ENCODE measurements at regions not wholly inside any gene's neighbourhood (a gene's known extent, or its start where the extent isn't known, plus 50 kb on each side); places are given as distances from the start of the nearest gene placed in this dataset.
"Not testable (repeated sequence)": the region's sequence is repeated elsewhere in the genome, so short reads cannot be mapped to it uniquely, and the experiment has no call there.

- no peak for DNase-seq
These were observed 100.6 kb upstream of the ELMO1 start for GRCh38 chr7:37549076-37549931.

- DNase-seq = no peak
These were observed 101.8 kb upstream of the ELMO1 start for GRCh38 chr7:37550426-37550825.

GRCh38 chr7:37550872-37551271, 102.2 kb upstream of the ELMO1 start:
- no peak for DNase-seq

- DNase-seq = no peak
These were observed 103.4 kb upstream of the ELMO1 start for GRCh38 chr7:37552030-37552429.

- DNase-seq = not testable (repeated sequence)
These were observed 103.8 kb upstream of the ELMO1 start for GRCh38 chr7:37552439-37552838.

GRCh38 chr7:37555528-37555927, 106.9 kb upstream of the ELMO1 start:
- DNase-seq = no peak

- DNase-seq = no peak
These were observed 109.0 kb upstream of the ELMO1 start for GRCh38 chr7:37557571-37558209.

GRCh38 chr7:37558320-37559096, 109.8 kb upstream of the ELMO1 start:
- DNase-seq = no peak

- DNase-seq = no peak
These were observed 113.4 kb upstream of the GPR141 start for GRCh38 chr7:37570145-37570544.

GRCh38 chr7:37571806-37572205, 111.8 kb upstream of the GPR141 start:
- DNase-seq = no peak

- DNase-seq = no peak
These were observed 106.2 kb upstream of the GPR141 start for GRCh38 chr7:37577412-37577811.

- DNase-seq = no peak
These were observed 105.7 kb upstream of the GPR141 start for GRCh38 chr7:37577901-37578300.

- DNase-seq = no peak
These were observed 105.2 kb upstream of the GPR141 start for GRCh38 chr7:37578350-37578749.

GRCh38 chr7:37580376-37580775, 103.2 kb upstream of the GPR141 start:
- DNase-seq = no peak

GRCh38 chr7:37584651-37585463, 98.7 kb upstream of the GPR141 start:
- not testable (repeated sequence) for DNase-seq

GRCh38 chr7:37590824-37591223, 92.7 kb upstream of the GPR141 start:
- no peak for DNase-seq

- DNase-seq = no peak
These were observed 91.2 kb upstream of the GPR141 start for GRCh38 chr7:37592366-37592765.

- no peak for DNase-seq
These were observed 89.0 kb upstream of the GPR141 start for GRCh38 chr7:37594602-37595001.

GRCh38 chr7:37598824-37599223, 84.7 kb upstream of the GPR141 start:
- no peak for DNase-seq

GRCh38 chr7:37601321-37601720, 82.2 kb upstream of the GPR141 start:
- no peak for DNase-seq

GRCh38 chr7:37604078-37604477, 79.5 kb upstream of the GPR141 start:
- DNase-seq = no peak

- DNase-seq = not testable (repeated sequence)
These were observed 66.2 kb upstream of the GPR141 start for GRCh38 chr7:37617406-37617805.

GRCh38 chr7:37633048-37633447, 50.5 kb upstream of the GPR141 start:
- no peak for DNase-seq

Measured in GDM1 (cell line).